ENCODE measurements at regions not wholly inside any gene's neighbourhood (a gene's known extent, or its start where the extent isn't known, plus 50 kb on each side); places are given as distances from the start of the nearest gene placed in this dataset.

DNA sequence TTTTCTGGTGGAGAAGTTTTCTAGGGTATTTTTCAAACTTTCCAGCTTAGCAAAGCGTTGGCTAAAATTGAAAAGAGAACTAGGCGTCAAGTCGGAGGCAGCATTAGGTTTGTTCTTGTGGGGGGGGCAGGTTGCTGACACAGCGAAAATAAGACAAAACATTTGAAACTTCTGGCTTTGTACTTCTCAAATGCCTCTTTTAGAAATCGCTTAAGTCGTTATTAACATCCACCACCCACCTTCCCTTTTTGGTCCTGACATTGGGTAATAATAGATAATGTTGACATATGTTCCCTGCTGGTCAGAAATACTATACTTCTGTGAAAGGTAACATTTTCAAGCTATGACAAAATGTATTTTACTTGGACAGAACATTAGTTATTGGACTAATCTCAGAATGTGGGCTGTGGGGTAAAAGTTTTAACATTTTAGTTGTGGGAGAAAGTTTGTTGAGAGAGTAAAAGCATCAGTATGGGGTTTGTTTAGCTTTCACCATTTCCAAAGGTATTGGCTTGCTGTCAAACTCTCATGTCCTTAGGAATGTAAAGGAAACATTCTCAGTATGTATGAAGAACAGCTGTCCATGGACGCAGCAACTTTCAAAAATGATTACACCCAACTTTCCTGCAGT lies 88.1 kb upstream of the ZEB2 start:
- TF ChIP-seq, protein P1, sequence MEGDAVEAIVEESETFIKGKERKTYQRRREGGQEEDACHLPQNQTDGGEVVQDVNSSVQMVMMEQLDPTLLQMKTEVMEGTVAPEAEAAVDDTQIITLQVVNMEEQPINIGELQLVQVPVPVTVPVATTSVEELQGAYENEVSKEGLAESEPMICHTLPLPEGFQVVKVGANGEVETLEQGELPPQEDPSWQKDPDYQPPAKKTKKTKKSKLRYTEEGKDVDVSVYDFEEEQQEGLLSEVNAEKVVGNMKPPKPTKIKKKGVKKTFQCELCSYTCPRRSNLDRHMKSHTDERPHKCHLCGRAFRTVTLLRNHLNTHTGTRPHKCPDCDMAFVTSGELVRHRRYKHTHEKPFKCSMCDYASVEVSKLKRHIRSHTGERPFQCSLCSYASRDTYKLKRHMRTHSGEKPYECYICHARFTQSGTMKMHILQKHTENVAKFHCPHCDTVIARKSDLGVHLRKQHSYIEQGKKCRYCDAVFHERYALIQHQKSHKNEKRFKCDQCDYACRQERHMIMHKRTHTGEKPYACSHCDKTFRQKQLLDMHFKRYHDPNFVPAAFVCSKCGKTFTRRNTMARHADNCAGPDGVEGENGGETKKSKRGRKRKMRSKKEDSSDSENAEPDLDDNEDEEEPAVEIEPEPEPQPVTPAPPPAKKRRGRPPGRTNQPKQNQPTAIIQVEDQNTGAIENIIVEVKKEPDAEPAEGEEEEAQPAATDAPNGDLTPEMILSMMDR (IDR thresholded peaks at IDR 0.05) = no peak
- TF ChIP-seq POLR2A (IDR thresholded peaks at IDR 0.05) (no peak), EP300 (IDR thresholded peaks at IDR 0.05) (no peak)
